Activated naive CD4-positive, alpha-beta T cell treated with anti-CD3 and anti-CD28 coated beads for 36 hours (primary cell): ENCODE measurements at regions not wholly inside any gene's neighbourhood (a gene's known extent, or its start where the extent isn't known, plus 50 kb on each side); places are given as distances from the start of the nearest gene placed in this dataset.
A peak's percentile ranks its signal among the peaks of the same experiment; 100 is the strongest.

Experiments used
- CTCF ChIA-PET: fragments of 350-600 bp; sonication (Branson Sonifier 250); formaldehyde crosslinking; loops from one replicate; lab custom pipeline; 2021; ENCODE audit warnings: antibody characterized with exemption; lab: Charles Lee
- DNase-seq: peaks from one replicate; pipeline ENCODE4 v3.0.0-alpha.2; 2020
- H3K27ac Mint-ChIP-seq: one replicate; pipeline ENCODE4 v1.8.0; 2021; ENCODE audit warnings: mild to moderate bottlenecking, mixed read lengths
- H3K27me3 Mint-ChIP-seq: one replicate; pipeline ENCODE4 v1.8.0; 2021; ENCODE audit warnings: low read depth, mixed read lengths
- H3K36me3 Mint-ChIP-seq: one replicate; pipeline ENCODE4 v1.8.0; 2021; ENCODE audit warnings: low read depth, mixed read lengths
- H3K4me1 Mint-ChIP-seq: one replicate; pipeline ENCODE4 v1.8.0; 2021; ENCODE audit warnings: low read depth, mixed read lengths
- H3K4me3 Mint-ChIP-seq: one replicate; pipeline ENCODE4 v1.8.0; 2021; ENCODE audit warnings: mild to moderate bottlenecking, moderate library complexity, mixed read lengths
- H3K9me3 Mint-ChIP-seq: one replicate; pipeline ENCODE4 v1.8.0; 2021; ENCODE audit warnings: mixed read lengths
- intact Hi-C: fragments of 100-400 bp; cut with micrococcal nuclease; formaldehyde crosslinking; loops from one replicate; pipeline ENCODE4 v1.15.1; 2023

GRCh38 chr1:204806943-204807687 lies 63.5 kb upstream of the NFASC start:
- peak overlapping the region; percentile 74 for H3K27ac Mint-ChIP-seq
- peak; percentile 92 for DNase-seq
- intact Hi-C loops, result loop anchor here (1.0 to 5.0 kb wide), 8 partner anchors 16 to 645 kb away; no protein-coding TSS in a partner anchor
- H3K27me3 Mint-ChIP-seq, result no peaks in the 10 kb centered on the region
- H3K36me3 Mint-ChIP-seq, result no peaks in the 10 kb centered on the region
- CTCF ChIA-PET, result interaction anchor here (0.6 to 13.7 kb wide), 105 partner anchors 9 to 1144 kb away, joined by 3 to 217 read pairs (median 4); partner anchors contain the start of genes MDM4 and PIK3C2B
- H3K4me1 Mint-ChIP-seq, result peaks cover 9% of the 10 kb centered on the region
- H3K9me3 Mint-ChIP-seq, result no peaks in the 10 kb centered on the region
- H3K4me3 Mint-ChIP-seq, result peak overlapping the region; percentile 76

- intact Hi-C loops, result loop anchor here (5.0 kb wide), 1 partner anchor 377 kb away; no protein-coding TSS in a partner anchor
- no peaks in the 10 kb centered on the region for H3K36me3 Mint-ChIP-seq
- H3K4me1 Mint-ChIP-seq, result peaks cover 2% of the 10 kb centered on the region
- no peak overlapping the region for H3K4me3 Mint-ChIP-seq
- CTCF ChIA-PET, result interaction anchor here (1.0 to 13.7 kb wide), 2 partner anchors 17 to 244 kb away, joined by 3 to 217 read pairs; no protein-coding TSS in a partner anchor
- no peaks in the 10 kb centered on the region for H3K27me3 Mint-ChIP-seq
- H3K9me3 Mint-ChIP-seq, result no peaks in the 10 kb centered on the region
- H3K27ac Mint-ChIP-seq, result no peak overlapping the region
- DNase-seq, result no peak
Measured at GRCh38 chr1:204809488-204809887, 61.2 kb upstream of the NFASC start.

DNA sequence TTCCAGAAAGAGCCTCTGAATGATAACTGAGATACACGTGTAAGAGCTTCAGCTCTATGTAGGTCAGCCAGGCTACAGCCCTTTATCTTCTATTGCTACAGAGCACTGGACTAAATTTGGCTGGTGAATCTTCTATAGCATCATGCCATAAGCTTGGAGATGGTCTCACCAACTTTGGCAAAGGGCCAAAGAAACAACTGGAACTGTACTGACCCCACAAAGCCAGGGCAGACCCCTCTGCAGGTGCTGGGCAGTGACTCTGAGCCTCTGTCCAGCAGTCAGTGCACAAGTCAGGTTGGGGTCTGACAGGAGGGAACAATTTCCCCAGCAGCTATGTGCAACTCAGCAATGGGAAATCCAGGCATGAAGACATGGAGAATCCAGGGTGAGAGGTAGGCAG lies 57.8 kb upstream of the NFASC start:
- CTCF ChIA-PET, result interaction anchor here (1.1 to 13.7 kb wide), 3 partner anchors 20 to 249 kb away, joined by 4 to 217 read pairs (median 4); no protein-coding TSS in a partner anchor
- Mint-ChIP-seq H3K36me3 (no peaks in the 10 kb centered on the region), H3K27me3 (peaks cover 9% of the 10 kb centered on the region), H3K4me1 (no peaks in the 10 kb centered on the region), H3K9me3 (no peaks in the 10 kb centered on the region), H3K27ac (no peak overlapping the region), H3K4me3 (no peak overlapping the region)
- DNase-seq, result no peak
- intact Hi-C loops, result no loop called here

DNA sequence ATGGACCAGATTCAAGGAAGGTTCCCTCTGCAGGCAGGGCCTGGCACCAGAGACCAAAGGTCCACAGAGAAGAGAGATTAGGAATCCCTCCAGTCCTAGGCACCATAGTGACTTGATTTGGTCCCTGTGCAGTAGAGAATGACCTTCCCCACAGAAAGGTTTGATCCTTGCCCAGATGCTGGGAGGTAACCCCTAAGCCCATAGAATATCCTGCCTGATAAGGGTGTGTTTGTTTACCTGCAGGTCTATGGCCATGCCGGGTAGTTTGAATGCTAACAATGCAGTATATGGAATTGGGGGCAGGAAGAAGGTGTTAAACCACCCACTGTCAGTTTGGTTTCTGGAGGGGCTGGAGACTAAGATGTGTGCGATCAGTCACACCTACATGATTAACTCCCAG lies 57.1 kb upstream of the NFASC start:
- no peaks in the 10 kb centered on the region for H3K9me3 Mint-ChIP-seq
- H3K4me1 Mint-ChIP-seq, result no peaks in the 10 kb centered on the region
- no peak overlapping the region for H3K4me3 Mint-ChIP-seq
- H3K27me3 Mint-ChIP-seq, result peaks cover 9% of the 10 kb centered on the region
- H3K27ac Mint-ChIP-seq, result no peak overlapping the region
- CTCF ChIA-PET, result interaction anchor here (1.1 kb wide), 1 partner anchor 66 kb away, joined by 3 read pairs; no protein-coding TSS in a partner anchor
- H3K36me3 Mint-ChIP-seq, result no peaks in the 10 kb centered on the region
- intact Hi-C loops, result no loop called here
- no peak for DNase-seq

DNA sequence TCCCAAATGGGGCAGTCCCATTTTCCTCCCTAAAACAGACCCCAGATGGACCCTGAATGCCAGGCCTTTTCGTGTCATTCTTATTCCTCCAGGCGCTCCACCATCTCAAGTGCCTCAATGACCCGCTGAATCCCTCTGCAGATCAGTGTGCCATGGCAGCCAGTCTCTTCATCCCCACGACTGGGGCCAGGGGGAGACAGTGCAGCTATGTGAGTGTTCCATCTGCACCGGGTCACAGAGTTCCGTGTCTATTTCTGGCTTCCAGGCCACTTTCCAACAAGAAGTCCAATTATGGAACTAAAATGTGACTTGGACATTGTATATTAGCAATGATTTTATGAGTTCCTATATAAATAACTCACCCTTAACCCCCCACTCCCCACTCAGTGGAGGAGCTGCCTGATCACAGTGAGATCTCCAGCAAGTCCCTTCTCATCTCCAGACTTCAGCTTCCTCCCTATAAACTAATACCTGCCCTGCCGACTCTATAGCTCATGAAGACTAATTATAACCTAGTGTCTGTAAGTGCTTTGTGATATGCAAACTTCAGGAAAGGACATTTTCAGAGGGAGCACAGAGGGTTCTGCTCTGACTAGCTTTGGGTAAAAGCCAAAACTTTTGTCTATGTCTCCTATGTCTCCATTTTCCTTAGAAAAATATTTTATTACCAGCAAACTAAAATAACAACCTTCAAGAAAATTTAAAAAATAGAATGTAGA lies 56.3 kb upstream of the NFASC start:
- Mint-ChIP-seq H3K27me3 (peaks cover 9% of the 10 kb centered on the region), H3K9me3 (no peaks in the 10 kb centered on the region), H3K4me1 (no peaks in the 10 kb centered on the region), H3K27ac (no peak overlapping the region), H3K4me3 (no peak overlapping the region), H3K36me3 (no peaks in the 10 kb centered on the region)
- intact Hi-C loops, result no loop called here
- no peak for DNase-seq
- CTCF ChIA-PET, result interaction anchor here (1.1 to 1.5 kb wide), 2 partner anchors 9 to 67 kb away, joined by 3 read pairs; no protein-coding TSS in a partner anchor

- no peaks in the 10 kb centered on the region for H3K9me3 Mint-ChIP-seq
- no peaks in the 10 kb centered on the region for H3K36me3 Mint-ChIP-seq
- DNase-seq, result no peak
- H3K4me3 Mint-ChIP-seq, result no peak overlapping the region
- H3K27me3 Mint-ChIP-seq, result peaks cover 9% of the 10 kb centered on the region
- no peaks in the 10 kb centered on the region for H3K4me1 Mint-ChIP-seq
- CTCF ChIA-PET, result interaction anchor here (1.2 to 3.2 kb wide), 3 partner anchors 10 to 26 kb away, joined by 4 to 26 read pairs (median 8); no protein-coding TSS in a partner anchor
- intact Hi-C loops, result no loop called here
- H3K27ac Mint-ChIP-seq, result no peak overlapping the region
Measured at GRCh38 chr1:204817341-204817740, 53.3 kb upstream of the NFASC start.

DNA sequence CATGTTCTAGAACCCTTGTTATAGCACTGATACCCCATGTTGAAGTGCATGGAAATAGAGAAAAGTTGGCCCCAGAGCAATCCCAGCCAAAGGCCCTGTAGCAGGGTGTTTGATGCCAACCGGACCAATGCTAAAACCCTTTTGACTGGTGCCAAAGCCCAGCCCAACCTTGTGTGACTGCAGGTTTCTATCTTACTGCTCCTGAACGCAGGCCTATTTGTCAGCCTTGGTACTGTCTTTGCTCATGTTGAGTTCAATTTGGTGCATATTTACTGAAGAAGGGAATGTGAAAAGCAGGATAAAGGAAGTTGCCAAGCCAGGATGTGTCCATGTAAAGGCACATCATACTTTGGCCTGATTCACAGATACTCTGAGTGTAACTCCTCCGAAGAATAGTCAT lies 51.7 kb upstream of the NFASC start:
- intact Hi-C loops, result no loop called here
- peaks cover 9% of the 10 kb centered on the region for H3K27me3 Mint-ChIP-seq
- CTCF ChIA-PET, result interaction anchor here (1.0 to 2.3 kb wide), 4 partner anchors 11 to 123 kb away, joined by 3 to 27 read pairs (median 4); no protein-coding TSS in a partner anchor
- no peaks in the 10 kb centered on the region for H3K36me3 Mint-ChIP-seq
- H3K27ac Mint-ChIP-seq, result no peak overlapping the region
- no peak overlapping the region for H3K4me3 Mint-ChIP-seq
- no peaks in the 10 kb centered on the region for H3K4me1 Mint-ChIP-seq
- H3K9me3 Mint-ChIP-seq, result no peaks in the 10 kb centered on the region
- no peak for DNase-seq

- intact Hi-C loops, result no loop called here
- no peak for DNase-seq
- Mint-ChIP-seq H3K27ac (no peak overlapping the region), H3K27me3 (peaks cover 9% of the 10 kb centered on the region), H3K9me3 (no peaks in the 10 kb centered on the region), H3K4me3 (no peak overlapping the region), H3K36me3 (no peaks in the 10 kb centered on the region), H3K4me1 (no peaks in the 10 kb centered on the region)
- CTCF ChIA-PET, result interaction anchor here (1.7 to 2.3 kb wide), 2 partner anchors 12 to 28 kb away, joined by 7 to 27 read pairs; no protein-coding TSS in a partner anchor
Measured at GRCh38 chr1:204819495-204819894, 51.2 kb upstream of the NFASC start.
